GM18858 (cell line): ENCODE measurements at regions not wholly inside any gene's neighbourhood (a gene's known extent, or its start where the extent isn't known, plus 50 kb on each side); places are given as distances from the start of the nearest gene placed in this dataset.

ENCODE experiments used
- ATAC-seq: cut with Tn5 transposase; IDR thresholded peaks from one replicate; pipeline ENCODE4 v1.9.1; 2021; ENCODE audit not compliant: unreplicated experiment

- peak; percentile 97 for ATAC-seq
These were observed 155.2 kb upstream of the BMPER start for GRCh38 chr7:33750177-33750576.

DNA sequence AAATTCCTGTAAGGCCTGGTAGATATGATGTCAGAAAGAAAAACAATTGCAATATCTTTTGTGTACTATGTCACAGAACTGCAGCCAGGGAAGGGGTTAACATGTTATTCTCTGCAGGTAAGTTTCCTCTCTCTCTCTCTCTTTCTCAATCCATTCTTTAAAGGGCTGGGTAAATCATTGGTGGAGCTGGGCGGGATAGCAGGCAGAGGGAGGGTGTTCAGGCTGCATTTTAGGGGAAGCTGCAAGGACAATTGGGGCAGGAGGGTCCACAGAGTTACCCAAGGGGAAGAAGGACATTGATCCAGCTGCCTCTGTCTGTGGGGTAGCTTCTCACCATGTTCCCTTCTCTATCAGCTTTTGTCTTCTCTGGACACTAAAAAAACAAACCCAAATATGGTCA lies 153.9 kb upstream of the BMPER start:
- no peak for ATAC-seq

GRCh38 chr7:33753881-33754525 lies 151.3 kb upstream of the BMPER start:
- ATAC-seq, result no peak

GRCh38 chr7:33754933-33755928 lies 150.1 kb upstream of the BMPER start:
- ATAC-seq, result no peak

DNA sequence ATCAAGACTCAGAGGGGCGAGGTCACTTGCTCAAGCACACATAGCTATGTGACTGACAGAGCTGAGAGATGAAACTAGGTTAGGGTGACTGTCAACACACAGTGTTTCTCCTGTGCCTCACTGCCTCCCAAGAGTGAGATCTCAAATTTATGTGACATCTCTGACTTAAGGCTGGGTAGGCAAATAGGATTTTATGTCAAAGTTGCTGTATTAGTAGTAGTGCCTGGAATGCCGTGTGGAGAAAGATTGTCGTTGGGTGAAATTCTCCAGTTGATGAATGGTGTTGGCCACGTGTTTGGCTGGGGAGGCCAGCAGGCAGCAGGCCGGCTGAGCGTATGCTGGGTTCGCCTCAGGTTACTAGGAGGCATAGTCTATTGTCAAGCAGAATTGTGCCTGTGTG lies 148.3 kb upstream of the BMPER start:
- no peak for ATAC-seq

DNA sequence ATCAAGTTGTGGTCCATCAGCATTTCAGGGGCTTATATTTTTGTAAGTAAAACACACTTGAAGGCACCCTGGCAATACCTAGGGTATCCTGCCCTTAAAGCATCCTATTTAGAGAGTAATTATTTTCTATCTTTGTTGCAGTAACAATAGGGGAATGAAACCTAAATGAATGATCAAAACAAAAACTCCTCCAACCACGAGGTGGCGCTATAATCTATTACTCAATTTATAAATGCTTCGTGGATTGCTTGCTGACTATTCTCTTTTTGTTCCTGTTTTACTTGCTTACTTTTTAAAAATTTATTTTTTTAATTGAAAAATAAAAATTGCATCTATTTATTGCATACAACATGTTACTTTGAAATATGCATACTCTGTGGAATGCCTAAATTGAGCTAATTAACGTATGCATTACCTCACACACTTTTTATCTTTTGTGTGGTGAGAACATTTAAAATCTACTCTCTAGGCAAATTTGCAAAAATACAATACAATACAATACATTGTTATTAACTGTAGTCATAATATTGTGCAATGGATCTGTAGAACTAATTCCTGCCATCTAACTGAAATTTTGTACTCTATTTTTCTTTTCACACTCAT lies 147.7 kb upstream of the BMPER start:
- peak; percentile 52 for ATAC-seq

GRCh38 chr7:33760146-33760545 lies 145.2 kb upstream of the BMPER start:
- no peak for ATAC-seq

DNA sequence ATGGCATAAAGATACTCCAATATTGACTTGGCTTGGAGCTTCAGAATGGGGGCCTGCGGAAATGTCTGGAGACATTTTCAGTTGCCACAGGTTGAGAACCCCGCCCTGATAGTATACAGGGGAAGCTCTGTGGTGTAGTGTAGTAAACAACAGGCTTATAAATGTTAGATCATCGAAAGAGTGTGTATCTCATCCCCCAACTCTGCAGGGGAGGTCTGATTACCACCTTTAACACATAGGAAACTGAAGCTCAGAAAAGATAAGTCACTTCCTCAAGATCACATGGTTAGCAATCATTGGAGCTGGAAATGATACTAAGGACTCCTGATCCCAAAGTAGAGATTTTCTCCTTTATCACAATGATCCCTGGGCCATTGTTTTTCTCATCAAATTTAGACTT lies 144.5 kb upstream of the BMPER start:
- ATAC-seq, result no peak

DNA sequence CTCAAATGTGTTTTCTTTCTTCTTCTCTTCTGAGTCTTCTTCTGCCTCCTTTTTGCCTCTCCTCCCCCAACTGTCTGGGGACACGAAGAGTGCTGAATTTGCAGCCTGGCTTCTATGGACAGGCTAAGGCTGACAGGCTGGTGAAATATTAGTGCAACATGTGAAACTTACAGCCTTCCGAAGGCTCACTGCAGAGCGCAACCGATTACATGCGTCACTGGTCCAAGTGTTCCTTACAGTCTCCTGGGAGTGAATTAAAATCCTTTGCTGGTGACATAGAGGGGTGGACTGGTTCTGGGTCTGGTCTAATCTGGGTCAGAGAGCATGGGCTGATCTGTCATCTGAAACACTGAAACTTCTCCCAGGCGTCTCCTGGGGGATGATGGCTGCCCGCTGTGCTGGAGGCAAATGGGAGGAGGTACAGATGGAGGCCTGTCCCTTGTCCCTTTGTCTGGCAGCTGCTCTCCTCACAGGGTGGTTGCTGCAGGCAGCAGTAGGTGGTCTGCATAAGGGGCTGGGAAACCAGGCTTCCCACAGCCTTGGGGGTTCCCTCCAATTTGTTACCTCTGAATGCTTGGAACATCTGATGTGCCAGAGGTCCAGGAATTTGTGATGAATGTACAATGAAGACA lies 143.8 kb upstream of the BMPER start:
- no peak for ATAC-seq

DNA sequence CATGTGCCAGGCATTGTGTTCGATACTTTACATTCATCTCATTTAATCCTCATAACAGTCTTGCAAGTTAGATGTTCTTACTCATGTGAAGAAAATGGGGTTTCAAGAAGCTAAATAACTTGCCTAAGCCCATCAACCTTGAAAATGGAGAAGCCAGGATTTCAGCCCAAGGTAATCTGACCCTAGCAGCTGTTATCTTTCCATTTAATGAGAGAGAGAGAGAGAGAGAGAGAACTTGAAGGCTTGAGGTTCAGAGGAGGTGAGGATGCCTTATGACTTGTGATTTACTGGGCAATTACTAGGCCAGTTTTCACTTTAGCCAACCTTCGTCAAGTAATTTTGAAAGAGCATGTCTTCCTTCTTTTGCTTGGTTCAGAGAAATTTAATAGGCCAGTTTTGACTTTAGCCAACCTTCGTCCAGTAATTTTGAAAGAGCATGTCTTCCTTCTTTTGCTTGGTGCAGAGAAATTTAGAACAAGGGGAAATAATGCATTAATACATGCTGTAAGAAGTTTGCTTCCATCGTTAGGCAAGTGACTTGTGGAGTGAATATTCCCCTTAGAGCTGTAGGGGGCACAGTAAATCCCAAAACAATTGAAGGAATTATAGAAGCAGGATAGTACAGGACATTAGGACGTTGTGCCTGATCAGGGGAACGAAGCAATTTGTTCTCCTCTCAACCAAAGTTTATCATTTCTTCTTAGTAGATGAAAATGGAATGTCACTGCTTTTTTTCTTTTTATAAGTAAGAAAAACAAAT lies 143.0 kb upstream of the BMPER start:
- ATAC-seq, result no peak

GRCh38 chr7:33762911-33763306 lies 142.4 kb upstream of the BMPER start:
- ATAC-seq, result no peak

- no peak for ATAC-seq
These were observed 140.4 kb upstream of the BMPER start for GRCh38 chr7:33764752-33765451.

DNA sequence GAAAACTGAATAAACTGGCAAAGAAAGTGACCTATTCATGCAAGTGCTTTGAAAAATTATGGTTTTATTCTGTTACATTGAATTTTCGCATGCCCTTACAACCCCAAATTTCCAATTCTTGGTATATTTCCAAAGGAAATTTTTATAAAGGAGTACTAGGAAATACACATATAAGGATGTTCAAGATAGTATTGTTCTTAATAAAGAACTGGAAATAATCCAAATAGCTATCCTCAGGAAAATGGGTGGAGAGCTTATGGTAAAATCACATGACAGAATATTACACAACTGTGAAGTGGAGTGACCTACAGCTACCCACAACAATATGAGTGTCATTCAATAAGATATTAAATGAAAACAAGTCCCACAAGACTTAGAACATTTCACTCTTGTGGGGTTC lies 138.9 kb upstream of the BMPER start:
- ATAC-seq, result no peak

- ATAC-seq, result no peak
These were observed 135.4 kb upstream of the BMPER start for GRCh38 chr7:33769930-33770329.

- no peak for ATAC-seq
These were observed 134.8 kb upstream of the BMPER start for GRCh38 chr7:33770576-33770975.

DNA sequence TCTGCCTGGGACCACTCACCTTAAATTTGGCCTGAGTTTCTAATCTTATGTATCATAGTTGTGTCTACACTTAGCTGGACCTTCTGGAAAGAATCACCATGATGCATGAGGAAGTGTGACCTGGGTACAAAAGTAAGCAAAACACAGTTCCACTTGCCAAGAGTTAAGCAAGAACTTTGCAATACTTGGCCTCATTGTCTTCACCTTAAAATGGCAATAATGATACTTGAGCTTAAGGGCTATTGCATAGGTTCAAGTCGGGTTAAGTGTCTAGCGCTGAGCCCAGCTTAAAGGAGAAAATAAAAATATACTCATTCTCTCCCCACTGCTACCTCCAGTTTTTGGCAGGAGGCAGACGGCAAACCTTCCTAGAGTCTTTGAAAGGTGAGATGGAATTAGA lies 133.9 kb upstream of the BMPER start:
- ATAC-seq, result no peak

DNA sequence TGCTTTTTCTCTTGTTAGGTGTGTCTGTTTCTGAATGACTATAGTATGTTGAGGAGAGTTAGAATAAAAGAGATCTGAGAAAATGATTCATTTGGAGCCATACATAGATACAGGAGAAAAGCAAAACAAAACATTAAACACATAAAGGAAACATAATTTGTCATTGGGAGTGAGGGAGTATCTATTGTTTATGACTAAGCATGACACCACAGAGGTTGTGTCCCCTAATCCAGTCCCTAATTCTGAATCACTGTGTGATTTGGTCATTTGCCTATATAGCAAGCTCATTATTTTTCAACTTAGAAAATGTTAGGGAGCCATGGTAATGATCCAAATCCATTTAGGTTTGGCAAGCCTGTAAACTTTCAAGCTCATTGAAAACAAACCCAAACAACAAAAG lies 132.3 kb upstream of the BMPER start:
- ATAC-seq, result no peak

DNA sequence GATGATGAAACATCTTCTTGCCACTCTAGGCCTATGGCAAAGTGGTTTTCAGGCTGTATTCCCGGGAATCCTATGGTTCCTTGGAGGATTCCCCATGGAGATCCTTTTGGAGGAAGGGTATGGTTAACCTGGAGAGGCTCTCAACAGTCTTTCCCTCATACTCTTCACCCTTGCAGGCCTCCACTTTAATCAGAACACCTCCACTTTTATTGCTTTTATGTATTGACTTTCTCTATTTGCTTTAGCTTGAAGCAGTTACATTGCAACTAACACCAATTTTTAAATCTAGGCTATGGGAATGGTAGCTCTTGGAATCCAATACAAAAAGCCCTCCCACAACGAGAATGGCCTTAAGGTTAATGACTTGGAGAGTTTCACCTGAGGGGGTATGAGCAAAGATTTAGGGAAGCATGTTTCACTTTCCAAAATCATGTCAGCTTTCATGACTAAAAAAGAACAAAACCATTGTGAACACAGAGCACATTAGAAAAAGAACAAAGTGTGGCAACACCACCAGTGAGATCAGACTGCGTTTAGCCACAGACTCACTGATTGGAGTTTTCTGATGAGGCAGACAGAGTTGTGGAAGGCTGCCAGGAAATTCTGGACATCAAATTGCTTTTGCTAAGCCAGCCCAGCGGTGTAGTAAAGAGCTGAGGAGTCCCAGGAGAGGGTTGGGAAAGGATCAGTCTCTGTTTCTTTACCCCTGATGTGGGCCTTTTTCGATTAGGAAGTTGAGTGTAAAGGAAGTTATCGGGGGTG lies 130.4 kb upstream of the BMPER start:
- no peak for ATAC-seq

GRCh38 chr7:33775790-33776189 lies 129.5 kb upstream of the BMPER start:
- no peak for ATAC-seq
